ENCODE measurements at regions not wholly inside any gene's neighbourhood (a gene's known extent, or its start where the extent isn't known, plus 50 kb on each side); places are given as distances from the start of the nearest gene placed in this dataset.

- no peaks in the 10 kb centered on the region for H3K9me3 ChIP-seq (replicated peaks; ENCODE audit: insufficient read depth, low read length)
- no peaks in the 10 kb centered on the region for H3K27me3 ChIP-seq (replicated peaks; ENCODE audit: insufficient read depth, low read length)
- H3K4me3 ChIP-seq (ENCODE audit: low read length): no peak overlapping the region
- no peak overlapping the region for H3K27ac ChIP-seq (ENCODE audit: low read length)
- H2AFZ ChIP-seq (ENCODE audit: low read length): no peak overlapping the region
- no peaks in the 10 kb centered on the region for H3K9me2 ChIP-seq (replicated peaks; ENCODE audit: insufficient read depth, low read length)
- H3F3A ChIP-seq (ENCODE audit: insufficient read depth, low read length): no peaks in the 10 kb centered on the region
- no peak for DNase-seq
- H4K20me1 ChIP-seq (ENCODE audit: insufficient read depth, low read length): no peaks in the 10 kb centered on the region
- H3K79me2 ChIP-seq (ENCODE audit: low read length): no peaks in the 10 kb centered on the region
- H3K4me2 ChIP-seq (ENCODE audit: low read depth, low read length): no peak overlapping the region
- no peak for TF ChIP-seq EZH2 (optimal IDR thresholded peaks at IDR 0.05; ENCODE audit: low read depth, low read length)
- TF ChIP-seq EZH2phosphoT487 (IDR thresholded peaks at IDR 0.05; ENCODE audit: low read length): no peak
- TF ChIP-seq, protein P1, sequence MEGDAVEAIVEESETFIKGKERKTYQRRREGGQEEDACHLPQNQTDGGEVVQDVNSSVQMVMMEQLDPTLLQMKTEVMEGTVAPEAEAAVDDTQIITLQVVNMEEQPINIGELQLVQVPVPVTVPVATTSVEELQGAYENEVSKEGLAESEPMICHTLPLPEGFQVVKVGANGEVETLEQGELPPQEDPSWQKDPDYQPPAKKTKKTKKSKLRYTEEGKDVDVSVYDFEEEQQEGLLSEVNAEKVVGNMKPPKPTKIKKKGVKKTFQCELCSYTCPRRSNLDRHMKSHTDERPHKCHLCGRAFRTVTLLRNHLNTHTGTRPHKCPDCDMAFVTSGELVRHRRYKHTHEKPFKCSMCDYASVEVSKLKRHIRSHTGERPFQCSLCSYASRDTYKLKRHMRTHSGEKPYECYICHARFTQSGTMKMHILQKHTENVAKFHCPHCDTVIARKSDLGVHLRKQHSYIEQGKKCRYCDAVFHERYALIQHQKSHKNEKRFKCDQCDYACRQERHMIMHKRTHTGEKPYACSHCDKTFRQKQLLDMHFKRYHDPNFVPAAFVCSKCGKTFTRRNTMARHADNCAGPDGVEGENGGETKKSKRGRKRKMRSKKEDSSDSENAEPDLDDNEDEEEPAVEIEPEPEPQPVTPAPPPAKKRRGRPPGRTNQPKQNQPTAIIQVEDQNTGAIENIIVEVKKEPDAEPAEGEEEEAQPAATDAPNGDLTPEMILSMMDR (IDR thresholded peaks at IDR 0.05; ENCODE audit: low read length): no peak
- no peak overlapping the region for H3K9ac ChIP-seq (ENCODE audit: low read length)
- no peaks in the 10 kb centered on the region for H3K4me1 ChIP-seq (ENCODE audit: low read length)
- H3K36me3 ChIP-seq (replicated peaks; ENCODE audit: insufficient read depth, low read length): no peaks in the 10 kb centered on the region
Measured at GRCh38 chr16:59351305-59351903, 617.3 kb upstream of the GOT2 start.

DNA sequence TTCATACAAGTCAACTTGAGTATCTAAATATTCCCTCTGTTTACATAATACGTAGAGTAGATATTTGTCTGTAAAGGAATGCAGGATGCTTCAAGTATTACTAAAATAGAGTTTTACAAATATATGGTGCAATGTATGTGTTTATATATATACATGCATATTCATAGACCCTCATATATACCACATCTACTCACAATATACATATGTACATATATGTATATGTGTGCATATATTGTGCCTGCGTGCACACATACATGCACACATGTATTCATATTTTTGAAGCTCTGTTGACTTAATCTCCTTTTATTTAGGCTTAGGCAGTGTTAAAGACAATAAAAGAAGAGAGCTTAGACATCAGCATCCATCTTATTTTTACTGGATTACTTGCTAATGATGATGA is 616.6 kb upstream of the GOT2 start:
- Histone ChIP-seq H3K27ac (ENCODE audit: low read length) (no peak overlapping the region), H3K4me1 (ENCODE audit: low read length) (no peaks in the 10 kb centered on the region), H2AFZ (ENCODE audit: low read length) (no peak overlapping the region), H3K9ac (ENCODE audit: low read length) (no peak overlapping the region), H3K79me2 (ENCODE audit: low read length) (no peaks in the 10 kb centered on the region), H3F3A (ENCODE audit: insufficient read depth, low read length) (no peaks in the 10 kb centered on the region), H3K9me3 (replicated peaks; ENCODE audit: insufficient read depth, low read length) (no peaks in the 10 kb centered on the region), H3K9me2 (replicated peaks; ENCODE audit: insufficient read depth, low read length) (0 out of 2 replicates have a peak, but pooled peaks cover 3% of the 10 kb centered on the region), H3K4me3 (ENCODE audit: low read length) (no peak overlapping the region), H4K20me1 (ENCODE audit: insufficient read depth, low read length) (no peaks in the 10 kb centered on the region), H3K36me3 (replicated peaks; ENCODE audit: insufficient read depth, low read length) (no peaks in the 10 kb centered on the region), H3K4me2 (ENCODE audit: low read depth, low read length) (no peak overlapping the region), H3K27me3 (replicated peaks; ENCODE audit: insufficient read depth, low read length) (no peaks in the 10 kb centered on the region)
- TF ChIP-seq, protein P1 (IDR thresholded peaks at IDR 0.05; ENCODE audit: low read length): no peak
- TF ChIP-seq EZH2phosphoT487 (IDR thresholded peaks at IDR 0.05; ENCODE audit: low read length): no peak
- no peak for TF ChIP-seq EZH2 (optimal IDR thresholded peaks at IDR 0.05; ENCODE audit: low read depth, low read length)
- no peak for DNase-seq

DNA sequence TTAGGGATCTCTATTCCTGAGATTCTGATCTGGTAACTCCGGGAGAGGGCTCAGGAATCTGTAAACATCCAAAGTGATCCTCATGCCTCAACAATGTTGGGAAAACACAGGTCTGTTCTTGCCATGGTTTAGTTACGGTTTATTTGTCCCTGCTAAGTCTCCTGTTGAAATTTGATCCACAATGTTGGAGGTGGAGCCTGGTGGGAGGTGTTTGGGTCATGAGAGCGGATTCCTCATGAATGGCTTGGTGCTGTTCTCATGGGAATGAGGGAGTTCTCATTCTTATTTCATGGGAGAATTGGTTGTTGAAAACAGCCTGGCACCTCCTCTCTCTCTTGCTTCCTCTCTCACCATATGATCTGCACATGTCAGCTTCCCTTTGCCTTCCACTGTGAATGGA is 608.6 kb upstream of the GOT2 start:
- Histone ChIP-seq H3K4me3 (ENCODE audit: low read length) (no peak overlapping the region), H3K9ac (ENCODE audit: low read length) (no peak overlapping the region), H3K79me2 (ENCODE audit: low read length) (no peaks in the 10 kb centered on the region), H2AFZ (ENCODE audit: low read length) (no peak overlapping the region), H3K4me2 (ENCODE audit: low read depth, low read length) (no peak overlapping the region), H3K27ac (ENCODE audit: low read length) (no peak overlapping the region), H3K36me3 (replicated peaks; ENCODE audit: insufficient read depth, low read length) (no peaks in the 10 kb centered on the region), H3K4me1 (ENCODE audit: low read length) (no peaks in the 10 kb centered on the region), H3F3A (ENCODE audit: insufficient read depth, low read length) (no peaks in the 10 kb centered on the region), H3K9me2 (replicated peaks; ENCODE audit: insufficient read depth, low read length) (0 out of 2 replicates have a peak, but pooled peaks cover 3% of the 10 kb centered on the region), H4K20me1 (ENCODE audit: insufficient read depth, low read length) (no peaks in the 10 kb centered on the region), H3K9me3 (replicated peaks; ENCODE audit: insufficient read depth, low read length) (no peaks in the 10 kb centered on the region), H3K27me3 (replicated peaks; ENCODE audit: insufficient read depth, low read length) (no peaks in the 10 kb centered on the region)
- TF ChIP-seq EZH2phosphoT487 (IDR thresholded peaks at IDR 0.05; ENCODE audit: low read length): no peak
- TF ChIP-seq EZH2 (optimal IDR thresholded peaks at IDR 0.05; ENCODE audit: low read depth, low read length): no peak
- TF ChIP-seq, protein P1 (IDR thresholded peaks at IDR 0.05; ENCODE audit: low read length): no peak
- no peak for DNase-seq
